ENCODE measurements at regions not wholly inside any gene's neighbourhood (a gene's known extent, or its start where the extent isn't known, plus 50 kb on each side); places are given as distances from the start of the nearest gene placed in this dataset.

- DNase-seq = no peak
- H3K27ac ChIP-seq (replicated peaks) = no peak overlapping the region
- TF ChIP-seq CTCF (IDR thresholded peaks at IDR 0.05; ENCODE audit: borderline replicate concordance) = no peak
- intact Hi-C loops (cut with micrococcal nuclease) = no loop called here
- H3K9me3 ChIP-seq (replicated peaks) = no peaks in the 10 kb centered on the region
- no peaks in the 10 kb centered on the region for H3K27me3 ChIP-seq (ENCODE audit: low read depth)
- H3K36me3 ChIP-seq = no peaks in the 10 kb centered on the region
- H3K4me1 ChIP-seq = no peaks in the 10 kb centered on the region
- H3K4me3 ChIP-seq = no peak overlapping the region
Measured at GRCh38 chr13:104132849-104133248, 1066.6 kb upstream of the SLC10A2 start.

- no peak for DNase-seq
- Histone ChIP-seq H3K27me3 (ENCODE audit: low read depth) (no peaks in the 10 kb centered on the region), H3K4me3 (no peak overlapping the region), H3K27ac (replicated peaks) (no peak overlapping the region), H3K4me1 (no peaks in the 10 kb centered on the region), H3K36me3 (no peaks in the 10 kb centered on the region), H3K9me3 (replicated peaks) (no peaks in the 10 kb centered on the region)
- intact Hi-C loops (cut with micrococcal nuclease) = no loop called here
- TF ChIP-seq CTCF (IDR thresholded peaks at IDR 0.05; ENCODE audit: borderline replicate concordance) = no peak
Measured at GRCh38 chr13:104114101-104114500, 1047.9 kb upstream of the SLC10A2 start.

GRCh38 chr13:104111031-104111430, 1044.8 kb upstream of the SLC10A2 start:
- TF ChIP-seq CTCF (IDR thresholded peaks at IDR 0.05; ENCODE audit: borderline replicate concordance) = no peak
- H3K27ac ChIP-seq (replicated peaks) = no peak overlapping the region
- H3K4me1 ChIP-seq = no peaks in the 10 kb centered on the region
- H3K9me3 ChIP-seq (replicated peaks) = no peaks in the 10 kb centered on the region
- no peaks in the 10 kb centered on the region for H3K36me3 ChIP-seq
- no peaks in the 10 kb centered on the region for H3K27me3 ChIP-seq (ENCODE audit: low read depth)
- intact Hi-C loops (cut with micrococcal nuclease) = no loop called here
- no peak overlapping the region for H3K4me3 ChIP-seq
- DNase-seq = no peak

GRCh38 chr13:104106705-104107393, 1040.6 kb upstream of the SLC10A2 start:
- intact Hi-C loops (cut with micrococcal nuclease) = no loop called here
- no peaks in the 10 kb centered on the region for H3K36me3 ChIP-seq
- TF ChIP-seq CTCF (IDR thresholded peaks at IDR 0.05; ENCODE audit: borderline replicate concordance) = no peak
- no peak for DNase-seq
- H3K4me1 ChIP-seq = no peaks in the 10 kb centered on the region
- H3K27ac ChIP-seq (replicated peaks) = no peak overlapping the region
- no peaks in the 10 kb centered on the region for H3K9me3 ChIP-seq (replicated peaks)
- H3K27me3 ChIP-seq (ENCODE audit: low read depth) = no peaks in the 10 kb centered on the region
- no peak overlapping the region for H3K4me3 ChIP-seq

- no peak overlapping the region for H3K4me3 ChIP-seq
- H3K9me3 ChIP-seq (replicated peaks) = no peaks in the 10 kb centered on the region
- no peaks in the 10 kb centered on the region for H3K36me3 ChIP-seq
- H3K27me3 ChIP-seq (ENCODE audit: low read depth) = no peaks in the 10 kb centered on the region
- no peaks in the 10 kb centered on the region for H3K4me1 ChIP-seq
- no peak for DNase-seq
- intact Hi-C loops (cut with micrococcal nuclease) = no loop called here
- no peak for TF ChIP-seq CTCF (IDR thresholded peaks at IDR 0.05; ENCODE audit: borderline replicate concordance)
- H3K27ac ChIP-seq (replicated peaks) = no peak overlapping the region
Measured at GRCh38 chr13:104105418-104106355, 1039.5 kb upstream of the SLC10A2 start.
